ENCODE measurements at regions not wholly inside any gene's neighbourhood (a gene's known extent, or its start where the extent isn't known, plus 50 kb on each side); places are given as distances from the start of the nearest gene placed in this dataset.

DNA sequence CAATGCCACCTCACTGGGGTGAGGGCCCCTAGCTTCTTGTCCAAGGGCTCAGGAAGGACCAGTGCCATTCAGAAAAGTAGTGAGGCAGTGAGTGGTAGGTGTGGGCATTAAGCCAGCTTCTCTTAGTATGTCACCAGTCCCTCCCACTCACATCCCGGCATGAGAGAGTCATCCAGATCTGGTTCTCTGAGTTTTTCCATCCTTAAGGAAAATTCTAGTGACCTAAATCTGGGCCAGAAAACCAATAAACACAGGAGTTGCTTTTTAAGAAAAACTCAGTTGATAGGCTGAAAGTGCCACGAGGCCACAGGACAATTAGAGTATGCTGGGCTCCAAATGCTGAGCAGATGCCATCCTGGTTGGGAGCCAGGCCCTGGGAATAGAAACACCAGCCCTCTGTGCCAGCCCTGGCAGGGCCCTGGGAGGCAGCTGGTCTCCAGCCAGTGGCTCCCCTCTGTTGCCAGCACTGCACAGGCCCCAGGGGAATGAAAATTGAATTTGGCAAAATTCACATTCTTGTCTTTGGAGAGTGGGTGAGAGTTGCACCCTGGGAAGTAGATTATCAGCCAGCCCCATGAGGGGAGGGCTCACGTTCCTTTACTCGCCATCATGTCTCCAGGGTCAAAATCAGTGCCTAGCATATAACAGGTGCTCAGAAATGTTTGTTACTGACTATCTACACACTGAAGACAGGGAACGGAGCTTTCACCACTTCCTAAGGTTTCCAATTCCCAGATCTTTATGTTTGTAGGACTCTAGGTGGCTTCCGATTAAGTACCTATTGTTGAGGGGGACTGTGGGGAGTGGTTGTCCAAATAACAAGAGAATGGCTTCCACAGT is 52.8 kb downstream of the FAM43A start:
- intact Hi-C loops (cut with DNase I) = no loop called here
- DNase-seq = peak; percentile 83

GRCh38 chr3:194739498-194740284 is 54.0 kb downstream of the FAM43A start:
- DNase-seq (no peak), ATAC-seq (ENCODE audit: poor library complexity) (no peak)
- intact Hi-C loops (cut with DNase I) = no loop called here

More for the DNA sequence above, 52.8 kb downstream of the FAM43A start:
- ATAC-seq (ENCODE audit: poor library complexity) = peak; percentile 97

DNA sequence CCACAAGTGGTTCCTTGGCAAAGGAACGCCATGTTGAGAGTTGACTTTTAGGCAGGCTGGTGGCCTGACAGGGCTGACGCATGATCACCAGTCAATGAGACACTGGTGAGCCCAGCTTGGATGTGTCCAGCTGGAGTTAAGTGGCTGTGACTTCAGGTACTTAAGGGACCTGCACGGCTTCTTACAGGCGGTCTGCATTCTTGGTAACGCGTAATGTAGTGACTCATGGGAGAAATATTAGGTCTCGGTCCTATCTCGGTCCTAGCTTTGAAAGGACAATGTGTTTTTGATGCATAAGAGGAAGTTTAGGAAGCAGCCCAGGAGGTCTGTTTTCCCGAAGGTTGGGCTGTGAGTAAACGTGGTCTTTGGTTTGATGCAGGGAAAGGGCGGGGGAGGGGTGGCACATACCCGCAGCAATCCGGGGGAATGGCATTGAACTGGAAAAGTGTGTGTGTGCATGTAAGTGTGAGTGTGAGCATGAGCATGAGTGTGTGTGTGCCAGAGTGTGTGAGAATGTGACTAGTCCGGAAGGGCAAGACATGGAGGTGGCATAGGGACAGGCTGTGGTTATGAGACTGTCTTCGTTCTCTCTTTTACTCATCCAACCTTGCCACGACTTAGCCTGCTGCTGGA is 55.3 kb downstream of the FAM43A start:
- intact Hi-C loops (cut with DNase I) = no loop called here
- no peak for ATAC-seq (ENCODE audit: poor library complexity)
- DNase-seq = no peak

- no peak for DNase-seq
- no peak for ATAC-seq (ENCODE audit: poor library complexity)
- intact Hi-C loops (cut with DNase I) = no loop called here
Observed at GRCh38 chr3:194741916-194742315, 56.2 kb downstream of the FAM43A start.

DNA sequence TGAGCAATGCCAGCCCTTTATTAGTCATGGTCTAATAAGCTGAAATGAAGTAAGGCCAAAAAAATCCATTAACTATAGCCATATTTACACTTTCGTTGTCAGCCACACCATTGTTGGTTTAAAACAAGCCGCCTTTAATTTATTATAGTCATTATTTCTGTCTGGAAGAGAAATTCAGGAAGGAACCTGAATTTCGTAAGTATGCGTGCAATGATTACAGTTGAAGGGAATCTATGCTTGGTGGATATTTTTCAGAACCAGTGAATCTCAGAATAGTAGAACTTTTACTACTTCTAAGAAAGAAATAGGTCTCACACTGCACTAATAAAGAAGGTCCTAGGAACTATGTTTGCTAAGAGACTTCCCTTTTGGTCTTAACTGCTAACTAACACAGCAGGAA is 59.1 kb downstream of the FAM43A start:
- DNase-seq (no peak), ATAC-seq (ENCODE audit: poor library complexity) (no peak)
- intact Hi-C loops (cut with DNase I) = no loop called here

DNA sequence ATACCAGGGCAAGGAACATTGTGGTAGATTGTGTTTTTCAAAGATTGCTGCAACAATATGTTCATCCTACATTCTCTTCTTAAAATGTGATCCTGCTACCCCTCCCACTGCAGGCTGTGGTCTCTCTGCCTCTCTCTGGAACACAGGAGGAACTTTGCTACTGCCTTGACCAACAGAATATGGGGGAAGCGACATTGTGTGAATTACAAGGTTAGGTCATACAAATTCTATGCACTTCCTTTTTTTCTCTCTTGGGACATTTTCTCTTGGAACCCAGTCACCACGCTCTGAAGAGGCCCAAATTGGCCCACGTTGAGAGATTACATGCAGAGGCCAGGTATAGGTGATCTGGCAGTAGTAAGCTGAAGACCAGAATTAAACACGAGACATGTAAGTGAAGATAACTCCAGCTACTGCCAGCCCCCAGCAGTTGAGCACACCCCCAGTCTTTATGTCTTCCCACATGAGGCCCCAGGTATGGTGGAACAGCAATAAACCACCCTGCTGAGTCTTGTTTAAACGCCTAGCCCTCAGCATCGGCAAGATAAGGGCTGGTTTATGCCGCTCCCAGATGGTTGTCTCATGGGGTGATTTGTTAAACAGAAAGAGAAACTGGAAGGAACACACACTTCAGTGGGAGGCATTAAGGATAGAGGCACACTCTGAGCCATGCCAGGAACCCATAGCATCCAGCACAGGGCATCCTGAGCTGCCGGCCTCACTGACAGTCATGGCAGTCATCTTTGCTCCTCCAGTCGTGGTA is 59.9 kb downstream of the FAM43A start:
- no peak for DNase-seq
- ATAC-seq (ENCODE audit: poor library complexity) = no peak
- intact Hi-C loops (cut with DNase I) = no loop called here

DNA sequence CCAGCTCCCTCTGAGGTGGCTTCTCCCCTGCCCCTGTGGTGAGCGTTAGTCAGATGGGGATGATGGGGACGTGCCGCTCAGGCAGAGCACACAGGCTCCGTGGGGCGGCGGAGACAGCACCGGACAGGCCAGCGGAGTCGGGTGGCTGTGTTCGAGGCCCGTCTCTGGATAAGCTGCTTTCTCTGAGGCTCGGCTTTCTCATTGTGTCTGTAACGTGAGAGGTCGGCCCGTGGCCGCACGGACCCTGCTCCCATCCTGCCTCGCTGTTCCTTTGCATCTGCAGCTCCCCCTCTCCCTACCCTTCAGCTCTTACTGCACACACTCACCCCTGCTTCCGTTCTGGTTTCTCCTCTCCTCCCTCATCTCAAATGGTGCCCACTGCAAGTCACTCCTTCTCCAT is 62.5 kb downstream of the FAM43A start:
- DNase-seq (no peak), ATAC-seq (ENCODE audit: poor library complexity) (no peak)
- intact Hi-C loops (cut with DNase I) = no loop called here

DNA sequence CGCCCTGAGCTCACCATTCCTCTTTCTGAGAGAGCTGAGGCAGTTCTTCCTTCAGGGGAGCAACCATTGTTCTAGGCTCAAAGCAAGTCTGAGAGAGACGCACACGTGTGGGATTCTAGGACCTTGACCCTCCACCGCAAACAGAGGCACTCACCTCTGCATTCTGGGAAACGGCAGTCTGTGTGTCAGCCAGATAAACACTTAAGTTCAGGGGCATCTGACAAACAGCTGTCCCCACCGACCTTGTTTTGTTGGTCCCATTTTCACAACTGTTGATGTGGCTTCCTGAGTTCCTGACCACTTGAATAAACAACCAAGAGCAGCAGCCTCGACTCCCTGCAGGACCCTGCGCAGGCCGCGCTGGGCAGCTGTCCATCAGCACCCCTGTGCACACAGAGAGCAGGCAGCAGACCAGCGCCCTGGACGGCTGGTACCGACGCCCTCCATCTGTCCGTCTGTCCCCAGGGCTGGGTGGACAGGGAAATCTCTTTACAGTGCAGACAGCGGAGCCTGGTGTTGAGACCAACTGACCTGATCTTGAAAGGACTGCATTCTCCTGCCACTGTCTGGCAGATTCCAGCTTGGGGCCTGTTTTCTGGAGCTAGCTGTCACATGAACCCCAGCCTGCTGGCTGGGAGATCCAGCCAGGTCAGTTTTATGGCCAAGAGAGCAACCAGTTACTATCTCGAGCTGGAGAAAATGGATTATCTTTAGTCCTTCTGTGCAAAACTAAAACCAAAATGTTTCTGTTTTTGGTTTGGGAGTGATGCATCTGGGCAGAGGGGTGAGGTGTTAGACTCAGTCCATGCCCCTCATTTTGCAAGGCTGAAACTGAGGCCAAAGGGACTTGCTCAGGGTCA is 64.2 kb downstream of the FAM43A start:
- intact Hi-C loops (cut with DNase I) = no loop called here

GRCh38 chr3:194750491-194750828 is 64.8 kb downstream of the FAM43A start:
- ATAC-seq (ENCODE audit: poor library complexity) (no peak), DNase-seq (no peak)
- intact Hi-C loops (cut with DNase I) = no loop called here

More for the DNA sequence above, 64.2 kb downstream of the FAM43A start:
- peak; percentile 46 for ATAC-seq (ENCODE audit: poor library complexity)
- no peak for DNase-seq

DNA sequence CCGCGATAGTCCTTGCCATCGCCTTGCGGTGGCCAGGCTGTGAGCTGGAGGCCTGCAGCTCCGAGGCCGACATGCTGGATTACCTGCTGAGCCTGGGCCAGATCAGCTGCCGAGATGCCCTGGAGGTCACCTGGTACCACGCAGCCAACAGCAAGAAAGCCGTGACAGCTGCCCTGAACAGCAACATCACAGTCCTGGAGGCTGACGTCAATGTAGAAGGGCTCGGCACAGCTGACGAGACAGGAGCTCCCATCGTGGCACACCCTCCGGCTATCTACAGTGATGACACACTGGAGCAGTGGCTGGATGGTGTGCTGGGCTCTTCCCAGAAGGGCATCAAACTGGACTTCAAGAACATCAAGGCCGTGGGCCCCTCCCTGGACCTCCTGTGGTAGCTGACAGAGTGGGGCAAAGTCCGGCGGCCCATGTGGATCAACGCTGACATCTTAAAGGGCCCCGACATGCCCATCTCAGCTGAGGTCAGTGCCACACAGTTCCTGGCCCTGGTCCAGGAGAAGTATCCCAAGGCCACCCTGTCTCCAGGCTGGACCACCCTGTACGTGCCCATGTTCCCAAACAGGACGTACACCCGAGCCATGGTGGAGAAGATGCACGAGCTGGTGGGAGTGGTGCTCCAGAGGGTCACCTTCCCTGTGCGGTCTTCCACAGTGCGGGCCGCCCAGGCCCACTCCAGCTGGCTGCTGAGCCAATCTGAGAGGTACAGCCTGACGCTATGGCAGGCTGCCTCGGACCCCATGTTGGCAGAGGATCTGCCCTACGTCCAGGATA is 70.2 kb downstream of the FAM43A start:
- no peak for ATAC-seq (ENCODE audit: poor library complexity)
- DNase-seq = no peak
- intact Hi-C loops (cut with DNase I) = no loop called here

DNA sequence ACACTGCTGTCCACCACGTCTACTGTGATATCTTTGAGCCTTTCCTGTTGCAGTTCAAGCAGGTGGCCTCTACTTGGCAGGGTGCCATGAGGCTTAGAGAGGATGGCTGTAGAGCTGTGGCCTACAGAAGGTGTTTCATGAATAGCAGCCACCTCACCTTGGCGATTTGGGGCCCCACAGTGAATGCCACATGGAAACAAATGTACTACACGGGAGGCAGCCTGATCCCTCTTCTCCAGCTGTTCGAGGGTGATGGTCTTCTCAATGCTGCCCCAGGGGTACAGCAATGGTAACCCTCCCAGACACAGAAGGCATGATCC is 70.7 kb downstream of the FAM43A start:
- intact Hi-C loops (cut with DNase I) = no loop called here
- ATAC-seq (ENCODE audit: poor library complexity) (no peak), DNase-seq (no peak)

- ATAC-seq (ENCODE audit: poor library complexity) = peak; percentile 60
- intact Hi-C loops (cut with DNase I) = no loop called here
- DNase-seq = peak; percentile 59
Observed at GRCh38 chr3:194756791-194757325, 71.2 kb downstream of the FAM43A start.

DNA sequence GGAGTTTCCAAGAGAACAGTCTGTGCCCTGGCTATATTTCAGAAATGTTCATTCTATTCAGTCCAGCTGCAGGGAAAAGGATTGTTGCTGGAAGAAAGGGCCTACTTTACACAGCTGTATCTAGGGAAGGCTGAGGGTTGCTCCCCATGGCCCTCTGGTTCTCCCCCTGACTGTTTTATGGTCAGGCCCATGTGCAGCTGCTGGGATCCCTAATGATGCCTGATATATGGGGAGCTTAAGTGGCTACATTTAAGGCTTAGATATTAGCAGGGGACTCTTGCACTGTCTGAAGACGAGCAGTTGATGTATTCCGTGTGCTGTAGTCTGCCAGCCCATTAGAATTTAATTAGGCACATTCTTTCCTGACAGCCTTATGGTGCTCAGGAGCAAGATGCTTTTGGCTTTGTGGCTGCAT is 72.0 kb downstream of the FAM43A start:
- ATAC-seq (ENCODE audit: poor library complexity) (peak; percentile 70), DNase-seq (no peak)
- intact Hi-C loops (cut with DNase I) = no loop called here

- intact Hi-C loops (cut with DNase I) = no loop called here
- DNase-seq (no peak), ATAC-seq (ENCODE audit: poor library complexity) (no peak)
Observed at GRCh38 chr3:194758716-194759115, 73.0 kb downstream of the FAM43A start.

DNA sequence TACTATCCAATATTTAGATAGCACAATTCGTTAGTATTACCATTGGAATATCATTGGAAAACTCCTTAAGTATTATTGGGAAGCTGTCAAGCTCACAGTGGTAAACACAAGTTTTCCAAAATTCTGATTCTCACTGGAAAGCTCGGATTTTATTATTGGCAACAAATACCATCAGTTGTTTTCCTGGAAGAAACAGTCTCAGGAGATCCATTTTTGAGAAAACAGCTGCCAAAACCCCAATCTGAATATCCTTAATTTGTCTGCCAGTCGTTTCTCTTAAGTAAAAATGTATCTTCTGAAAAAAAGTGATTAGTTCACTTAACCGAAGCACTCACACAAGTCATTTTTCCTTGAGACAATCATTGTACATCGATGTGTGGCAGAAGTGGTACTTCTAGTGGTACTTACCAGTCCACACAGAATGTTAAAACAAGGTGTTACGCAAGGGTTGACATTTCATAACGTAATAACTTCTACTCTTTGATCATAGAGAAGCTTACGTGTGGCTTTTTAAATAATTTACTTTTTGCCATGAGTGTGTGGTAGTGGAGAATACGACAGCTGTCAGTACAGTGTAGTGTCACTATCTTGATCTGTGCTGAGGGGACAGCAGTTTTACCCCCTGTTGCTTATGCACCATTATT is 74.9 kb downstream of the FAM43A start:
- no peak for DNase-seq
- intact Hi-C loops (cut with DNase I) = no loop called here
- ATAC-seq (ENCODE audit: poor library complexity) = no peak

DNA sequence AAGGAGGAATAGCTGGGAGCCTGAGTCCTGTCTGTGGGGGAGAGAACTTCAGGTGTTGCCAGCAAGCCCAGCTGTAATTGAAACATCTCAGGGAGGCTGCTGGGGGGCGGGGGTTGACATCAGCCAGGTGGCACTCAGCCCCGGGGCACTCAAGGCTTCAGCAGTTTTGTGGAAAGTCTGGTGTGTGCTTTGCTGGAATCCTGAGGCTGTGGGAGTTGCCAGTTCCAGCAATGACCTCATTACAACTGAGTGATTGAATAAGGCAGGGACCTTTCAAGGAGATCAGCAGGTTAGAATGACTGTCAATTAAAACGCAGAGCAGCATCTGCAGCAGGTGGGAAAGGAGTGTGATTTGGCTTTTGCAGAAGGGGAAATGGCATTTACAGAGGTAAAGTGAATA is 75.7 kb downstream of the FAM43A start:
- DNase-seq (no peak), ATAC-seq (ENCODE audit: poor library complexity) (peak; percentile 59)
- intact Hi-C loops (cut with DNase I) = no loop called here

DNA sequence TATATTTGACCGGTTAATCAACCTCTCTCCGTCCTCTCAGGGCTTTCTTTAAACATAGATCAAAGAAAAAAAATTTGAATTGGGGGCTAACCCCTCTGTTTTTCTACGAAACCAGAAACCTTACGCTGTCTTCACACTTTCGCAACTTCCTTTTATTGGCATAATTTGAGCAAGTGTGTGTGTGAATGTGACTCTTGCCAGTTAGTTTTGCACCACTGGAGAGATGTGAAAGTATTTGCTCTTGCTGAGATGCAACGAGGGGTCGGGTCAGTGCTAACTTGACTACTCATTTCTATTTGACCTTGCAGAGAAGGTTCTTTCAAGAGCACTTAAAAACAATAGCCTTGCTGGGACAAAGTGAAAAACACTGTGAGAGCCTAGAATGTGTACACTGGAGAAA is 81.2 kb downstream of the FAM43A start:
- ATAC-seq (ENCODE audit: poor library complexity) = no peak
- intact Hi-C loops (cut with DNase I) = no loop called here
- DNase-seq = no peak

Data from Right ventricle myocardium superior (tissue), 1 donor.